H9 (cell line): ENCODE measurements at regions not wholly inside any gene's neighbourhood (a gene's known extent, or its start where the extent isn't known, plus 50 kb on each side); places are given as distances from the start of the nearest gene placed in this dataset.

Experiments
- DNase-seq: peaks from one replicate; pipeline ENCODE4 v3.0.0-alpha.2; 2017
- H2AFZ ChIP-seq: one replicate; pipeline ENCODE4 v1.6.1; 2013; ENCODE audit warnings: mild to moderate bottlenecking, low read length, control low read depth, moderate library complexity
- H2AK5ac ChIP-seq: 2 replicates; pipeline ENCODE4 v1.6.1; 2013; ENCODE audit warnings: low read length, control low read depth, mixed read lengths; ENCODE audit not compliant: insufficient read length
- H2BK120ac ChIP-seq: one replicate; pipeline ENCODE4 v1.6.1; 2013; ENCODE audit warnings: low read depth, mild to moderate bottlenecking, low read length, control low read depth, inconsistent platforms; ENCODE audit not compliant: poor library complexity, severe bottlenecking
- H2BK12ac ChIP-seq: 2 replicates; pipeline ENCODE4 v1.6.1; 2013; ENCODE audit warnings: low read length, control low read depth, mixed read lengths, low read depth; ENCODE audit not compliant: insufficient read length
- H2BK15ac ChIP-seq: 2 replicates; pipeline ENCODE4 v1.6.1; 2013; ENCODE audit warnings: low read depth, low read length, control low read depth
- H2BK20ac ChIP-seq: one replicate; pipeline ENCODE4 v1.6.1; 2013; ENCODE audit warnings: low read depth, mild to moderate bottlenecking, low read length, control low read depth, inconsistent platforms; ENCODE audit not compliant: poor library complexity, severe bottlenecking
- H2BK5ac ChIP-seq: 2 replicates; pipeline ENCODE4 v1.6.1; 2013; ENCODE audit warnings: low read length, control low read depth, mixed read lengths; ENCODE audit not compliant: insufficient read length
- H3K14ac ChIP-seq: 2 replicates; pipeline ENCODE4 v1.6.1; 2013; ENCODE audit warnings: low read length, control low read depth; ENCODE audit not compliant: insufficient read depth
- H3K18ac ChIP-seq: 2 replicates; pipeline ENCODE4 v1.6.1; 2013; ENCODE audit warnings: low read depth, mild to moderate bottlenecking, mixed read lengths, low read length, control low read depth; ENCODE audit not compliant: insufficient read length
- H3K23ac ChIP-seq: 2 replicates; pipeline ENCODE4 v1.6.1; 2013; ENCODE audit warnings: low read length, control low read depth, mixed read lengths, low read depth; ENCODE audit not compliant: insufficient read length
- H3K23me2 ChIP-seq: 2 replicates; pipeline ENCODE4 v1.6.1; 2013; ENCODE audit warnings: low read depth, mild to moderate bottlenecking, mixed read lengths, low read length, control low read depth; ENCODE audit not compliant: insufficient read length, poor library complexity, severe bottlenecking
- H3K27ac ChIP-seq: 2 replicates; pipeline ENCODE4 v1.5.1; 2013; ENCODE audit warnings: low read length, control low read depth, mixed read lengths, low read depth; ENCODE audit not compliant: insufficient read length
- H3K27me3 ChIP-seq: 2 replicates; pipeline ENCODE4 v1.6.1; 2013; ENCODE audit warnings: low read length, control low read depth, inconsistent platforms; ENCODE audit not compliant: insufficient read depth
- H3K4ac ChIP-seq: 2 replicates; pipeline ENCODE4 v1.6.1; 2013; ENCODE audit warnings: low read depth, mild to moderate bottlenecking, control low read depth, inconsistent platforms, low read length, moderate library complexity
- H3K4me1 ChIP-seq: 2 replicates; pipeline ENCODE4 v1.6.1; 2013; ENCODE audit warnings: low read length, control low read depth, inconsistent platforms; ENCODE audit not compliant: insufficient read depth
- H3K4me2 ChIP-seq: 2 replicates; pipeline ENCODE4 v1.6.1; 2013; ENCODE audit warnings: low read length, control low read depth, mixed read lengths; ENCODE audit not compliant: insufficient read length, insufficient read depth
- H3K56ac ChIP-seq: 2 replicates; pipeline ENCODE4 v1.6.1; 2013; ENCODE audit warnings: low read depth, mild to moderate bottlenecking, mixed read lengths, low read length, control low read depth; ENCODE audit not compliant: insufficient read length
- H3K79me1 ChIP-seq: 2 replicates; pipeline ENCODE4 v1.6.1; 2013; ENCODE audit warnings: low read depth, mild to moderate bottlenecking, moderate library complexity, low read length, control low read depth, inconsistent platforms; ENCODE audit not compliant: insufficient read depth, poor library complexity, severe bottlenecking
- H3K79me2 ChIP-seq: 2 replicates; pipeline ENCODE4 v1.6.1; 2013; ENCODE audit warnings: low read length, control low read depth, inconsistent platforms; ENCODE audit not compliant: insufficient read depth
- H3K9ac ChIP-seq: 2 replicates; pipeline ENCODE4 v1.6.1; 2013; ENCODE audit warnings: low read length, control low read depth, mixed read lengths; ENCODE audit not compliant: insufficient read length; ENCODE audit errors: extremely low read depth
- H3K9me3 ChIP-seq: one replicate; pipeline ENCODE4 v1.6.1; 2013; ENCODE audit warnings: low read depth, low read length, inconsistent platforms; ENCODE audit not compliant: control insufficient read depth
- H3T11ph ChIP-seq: one replicate; pipeline ENCODE4 v1.6.1; 2013; ENCODE audit warnings: mild to moderate bottlenecking, low read length, control low read depth, inconsistent platforms
- H4K20me1 ChIP-seq: one replicate; pipeline ENCODE4 v1.6.1; 2013; ENCODE audit not compliant: control insufficient read depth, insufficient read length, insufficient read depth
- H4K5ac ChIP-seq: 2 replicates; pipeline ENCODE4 v1.6.1; 2013; ENCODE audit warnings: low read depth, mild to moderate bottlenecking, mixed read lengths, low read length, control low read depth; ENCODE audit not compliant: insufficient read length
- H4K8ac ChIP-seq: replicated peaks from 2 replicates; pipeline ENCODE4 v1.6.1; 2013; ENCODE audit warnings: low read length, control low read depth, mixed read lengths, low read depth; ENCODE audit not compliant: insufficient read length
- H4K91ac ChIP-seq: 2 replicates; pipeline ENCODE4 v1.6.1; 2013; ENCODE audit warnings: low read depth, mild to moderate bottlenecking, moderate library complexity, mixed read lengths, low read length, control low read depth; ENCODE audit not compliant: insufficient read length
- H3K27ac Mint-ChIP-seq, 3 experiments: 2 replicates in 2 of 3; 3 replicates in 1 of 3; pipeline ENCODE4 v1.8.0; 2020 to 2021; ENCODE audit warnings: mixed read lengths in 3 of 3, mild to moderate bottlenecking in 1 of 3, moderate library complexity in 1 of 3
- H3K27me3 Mint-ChIP-seq: 2 replicates; pipeline ENCODE4 v1.8.0; 2021; ENCODE audit warnings: low read depth, mild to moderate bottlenecking, moderate library complexity, mixed read lengths
- H3K36me3 Mint-ChIP-seq, 3 experiments: 2 replicates in 2 of 3; 3 replicates in 1 of 3; pipeline ENCODE4 v1.8.0; 2020 to 2021; ENCODE audit warnings: low read depth in 3 of 3, mixed read lengths in 3 of 3; ENCODE audit not compliant: insufficient read depth in 1 of 3
- H3K4me1 Mint-ChIP-seq, 2 experiments: 2 replicates each; pipeline ENCODE4 v1.8.0; 2020; ENCODE audit warnings: mixed read lengths in 2 of 2
- H3K4me3 Mint-ChIP-seq, 2 experiments: 2 replicates in 1 of 2; 3 replicates in 1 of 2; pipeline ENCODE4 v1.8.0; 2020 to 2021; ENCODE audit warnings: mild to moderate bottlenecking in 2 of 2, mixed read lengths in 2 of 2, moderate library complexity in 1 of 2
- H3K9me3 Mint-ChIP-seq, 2 experiments: 2 replicates in 1 of 2; 3 replicates in 1 of 2; pipeline ENCODE4 v1.8.0; 2020; ENCODE audit warnings: mild to moderate bottlenecking in 2 of 2, mixed read lengths in 2 of 2, moderate library complexity in 1 of 2
- CTCF ChIP-seq: fragments of 200-600 bp; sonication (generic); conservative IDR thresholded peaks from 3 replicates; pipeline ENCODE4 v1.8.0; 2021; ENCODE audit warnings: antibody characterized with exemption, mild to moderate bottlenecking
- WGBS: extraction: QIAGEN DNeasy Blood & Tissue Kit; methylation state at CpG from one replicate; pipeline ENCODE4 v1.1.7; 2013; ENCODE audit warnings: missing lambda C conversion rate, low lambda C conversion rate, mixed read lengths; ENCODE audit not compliant: insufficient read length; ENCODE audit errors: extremely low coverage; 5-methylcytosine and 5-hydroxymethylcytosine counted together

DNA sequence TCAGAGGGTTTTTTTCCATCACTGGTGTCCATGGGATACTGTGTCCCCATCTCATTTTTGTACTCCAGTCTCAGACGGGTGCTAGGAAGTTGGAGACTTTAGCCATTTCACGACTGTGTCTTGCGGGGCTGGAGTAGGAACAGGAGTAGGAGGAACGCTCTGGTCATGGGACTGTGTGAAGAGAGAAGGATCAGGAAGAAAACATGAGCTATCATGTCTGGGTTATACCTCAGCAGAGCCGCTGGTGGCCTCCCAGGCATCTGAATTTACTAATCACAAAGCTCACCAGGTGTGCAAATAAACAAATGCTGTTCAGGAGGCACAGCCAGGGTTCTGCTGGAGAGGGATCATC, 225.4 kb downstream of the SEC14L1 start:
- H4K8ac ChIP-seq, result no peak overlapping the region
- H3K18ac ChIP-seq, result no peak overlapping the region
- no peak overlapping the region for H3T11ph ChIP-seq
- no peak overlapping the region for H4K91ac ChIP-seq
- H3K9me3 Mint-ChIP-seq, result no peaks in the 10 kb centered on the region; a peak in 1 of 5 replicates
- no peaks in the 10 kb centered on the region for H3K23me2 ChIP-seq
- no peak overlapping the region for H3K27ac ChIP-seq
- H3K9me3 ChIP-seq, result no peaks in the 10 kb centered on the region
- H4K20me1 ChIP-seq, result no peaks in the 10 kb centered on the region
- peaks cover 6% of the 10 kb centered on the region; the same call in 1 of the 2 replicates for H3K4me1 ChIP-seq
- peaks cover 38 to 44% of the 10 kb centered on the region in 2 experiments for H3K4me1 Mint-ChIP-seq
- no peak overlapping the region for H2BK20ac ChIP-seq
- peaks cover 5% of the 10 kb centered on the region; the same call in 1 of the 2 replicates for H3K79me2 ChIP-seq
- no peak overlapping the region for H2BK5ac ChIP-seq
- no peak overlapping the region for H2AFZ ChIP-seq
- no peak overlapping the region for H3K23ac ChIP-seq
- H3K27me3 ChIP-seq, result no peaks in the 10 kb centered on the region
- TF ChIP-seq CTCF, result no peak
- H3K79me1 ChIP-seq, result no peaks in the 10 kb centered on the region
- H3K4me3 Mint-ChIP-seq, result no peak overlapping the region; a peak in 1 of 5 replicates
- H2AK5ac ChIP-seq, result no peak overlapping the region
- H3K14ac ChIP-seq, result no peak overlapping the region
- no peak overlapping the region for H4K5ac ChIP-seq
- H2BK15ac ChIP-seq, result no peak overlapping the region
- H3K27me3 Mint-ChIP-seq, result peaks cover 1% of the 10 kb centered on the region
- no peak overlapping the region for H3K9ac ChIP-seq
- peak overlapping the region in 1 of 3 experiments; percentile 4; a peak in 2 of 7 replicates for H3K27ac Mint-ChIP-seq
- H3K36me3 Mint-ChIP-seq, result peaks cover 0 to 4% (median 3%) of the 10 kb centered on the region in 3 experiments; a peak in 4 of 7 replicates
- H3K4me2 ChIP-seq, result no peak overlapping the region
- no peak overlapping the region for H2BK12ac ChIP-seq
- H3K4ac ChIP-seq, result no peak overlapping the region
- WGBS, result no CpG with 5 or more reads among the region's 5 CpGs
- H2BK120ac ChIP-seq, result no peak overlapping the region
- no peak for DNase-seq
- H3K56ac ChIP-seq, result no peak overlapping the region
